ENCODE measurements at regions not wholly inside any gene's neighbourhood (a gene's known extent, or its start where the extent isn't known, plus 50 kb on each side); places are given as distances from the start of the nearest gene placed in this dataset.

GRCh38 chr21:35144978-35145377 lies 95.9 kb upstream of the RUNX1 start:
- H3K27ac ChIP-seq (ENCODE audit: insufficient read depth, low read depth, low read length), result no peak overlapping the region
- ChIA-PET POLR2A (no interaction called here), CTCF (interaction anchor here (0.9 kb wide), 1 partner anchor 46 kb away, joined by 3 read pairs; no protein-coding TSS in a partner anchor)
- no peaks in the 10 kb centered on the region for H3K79me2 ChIP-seq (ENCODE audit: control insufficient read depth, insufficient read depth, low read length)
- no peak overlapping the region for H3K4me3 ChIP-seq (replicated peaks in 1 of 3; ENCODE audit: insufficient read depth in 1 of 3, low read depth in 1 of 3, low read length in 3 of 3)
- H3K9me3 ChIP-seq (replicated peaks; ENCODE audit: control insufficient read depth, insufficient read depth, low read length), result no peaks in the 10 kb centered on the region
- FAIRE-seq (no peak), DNase-seq (ENCODE audit: low read depth, low spot score) (no peak)
- no peak overlapping the region for H3K9ac ChIP-seq (replicated peaks; ENCODE audit: extremely low read depth, insufficient read depth, low read length)
- no peaks in the 10 kb centered on the region for H4K20me1 ChIP-seq (replicated peaks; ENCODE audit: control insufficient read depth, extremely low read depth, insufficient read depth, low read length)
- no peak overlapping the region for H2AFZ ChIP-seq (ENCODE audit: low read depth, low read length)
- TF ChIP-seq POLR2A (IDR thresholded peaks at IDR 0.05; ENCODE audit: low read depth, low read length) (no peak), POLR2AphosphoS5 (IDR thresholded peaks at IDR 0.05; ENCODE audit: insufficient read depth, low read depth, low read length) (no peak), MYC (IDR thresholded peaks at IDR 0.05; ENCODE audit: low read depth, low read length) (no peak), JUN (IDR thresholded peaks at IDR 0.05; ENCODE audit: borderline replicate concordance, insufficient read depth, insufficient read length, low read depth) (no peak), FOS (IDR thresholded peaks at IDR 0.05; ENCODE audit: borderline replicate concordance, insufficient read depth, low read length) (no peak), EZH2 (IDR thresholded peaks at IDR 0.05; ENCODE audit: borderline replicate concordance, low read depth, low read length, severe bottlenecking) (no peak), GATA2 (IDR thresholded peaks at IDR 0.05; ENCODE audit: insufficient read depth, insufficient read length, low read depth, low read length) (no peak), CTCF (IDR thresholded peaks at IDR 0.05; ENCODE audit: extremely low read depth in 1 of 2, insufficient read depth in 1 of 2, low read depth in 1 of 2, low read length in 2 of 2) (no peak)
- TF ChIP-seq, protein P1, sequence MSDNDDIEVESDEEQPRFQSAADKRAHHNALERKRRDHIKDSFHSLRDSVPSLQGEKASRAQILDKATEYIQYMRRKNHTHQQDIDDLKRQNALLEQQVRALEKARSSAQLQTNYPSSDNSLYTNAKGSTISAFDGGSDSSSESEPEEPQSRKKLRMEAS (IDR thresholded peaks at IDR 0.05; ENCODE audit: insufficient read depth, insufficient read length), result no peak
- dilution Hi-C loops (cut with MboI; ENCODE audit: extremely low pct_ligation_motif_present, low sequenced_read_pairs), result no loop called here
- BruUV-seq (replicated peaks), result no TSS peak
- no peak overlapping the region for H3K4me2 ChIP-seq (ENCODE audit: insufficient read depth, low read length)
- intact Hi-C loops (cut with micrococcal nuclease), result no loop called here
- peaks cover 3 to 5% of the 10 kb centered on the region in 2 experiments for H3K27me3 ChIP-seq (ENCODE audit: control insufficient read depth in 2 of 2, insufficient read depth in 2 of 2, low read length in 2 of 2)
- H3K36me3 ChIP-seq (ENCODE audit: control insufficient read depth in 2 of 2, extremely low read depth in 1 of 2, insufficient read depth in 2 of 2, low read length in 2 of 2), result no peaks in the 10 kb centered on the region
- no peaks in the 10 kb centered on the region for H3K9me1 ChIP-seq (replicated peaks; ENCODE audit: control insufficient read depth, extremely low read depth, insufficient read depth, low read length)
- no peaks in the 10 kb centered on the region for H3K4me1 ChIP-seq (ENCODE audit: control insufficient read depth, extremely low read depth, insufficient read depth, low read length)

All from endothelial cell of umbilical vein (primary cell).